GM21825 (cell line): ENCODE measurements at regions not wholly inside any gene's neighbourhood (a gene's known extent, or its start where the extent isn't known, plus 50 kb on each side); places are given as distances from the start of the nearest gene placed in this dataset.
"Not testable (repeated sequence)": the region's sequence is repeated elsewhere in the genome, so short reads cannot be mapped to it uniquely, and the experiment has no call there.

Source experiments
- ATAC-seq: cut with Tn5 transposase; IDR thresholded peaks from one replicate; pipeline ENCODE4 v1.9.1; 2021; ENCODE audit warnings: mild to moderate bottlenecking, moderate library complexity; ENCODE audit not compliant: unreplicated experiment

DNA sequence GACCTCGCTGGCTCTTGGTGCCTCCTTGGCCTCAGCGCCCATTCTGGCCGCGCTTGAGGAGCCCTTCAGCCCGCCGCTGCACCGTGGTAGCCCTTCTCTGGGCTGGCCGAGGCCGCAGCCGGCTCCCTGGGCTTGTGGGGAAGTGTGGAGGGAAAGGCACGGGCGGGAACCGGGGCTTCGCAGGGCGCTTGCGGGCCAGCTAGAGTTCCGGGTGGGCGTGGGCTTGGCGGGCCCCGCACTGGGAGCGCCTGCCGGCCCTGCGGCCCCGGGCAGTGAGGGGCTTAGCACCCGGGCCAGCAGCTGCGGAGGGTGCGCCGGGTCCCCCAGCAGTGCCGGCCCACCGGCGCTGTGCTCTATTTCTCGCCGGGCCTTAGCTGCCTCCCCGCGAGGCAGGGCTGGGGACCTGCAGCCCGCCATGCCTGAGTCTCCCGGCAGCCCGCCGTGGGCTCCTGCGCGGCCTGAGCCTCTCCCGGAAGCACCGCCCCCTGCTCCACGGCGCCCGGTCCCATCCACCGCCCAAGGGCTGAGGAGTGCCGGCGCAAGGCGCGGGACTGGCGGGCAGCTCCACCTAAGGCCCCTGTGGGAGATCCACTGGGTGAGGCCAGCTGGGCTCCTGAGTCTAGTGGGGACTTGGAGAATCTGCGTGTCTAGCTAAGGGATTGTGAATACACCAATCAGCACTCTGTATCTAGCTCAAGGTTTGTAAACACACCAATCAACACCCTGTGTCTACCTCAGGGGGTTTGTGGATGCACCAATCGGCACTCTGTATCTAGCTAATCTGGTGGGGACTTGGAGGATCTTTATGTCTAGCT, 141.1 kb downstream of the SLCO4C1 start:
- peak; percentile 46 for ATAC-seq

DNA sequence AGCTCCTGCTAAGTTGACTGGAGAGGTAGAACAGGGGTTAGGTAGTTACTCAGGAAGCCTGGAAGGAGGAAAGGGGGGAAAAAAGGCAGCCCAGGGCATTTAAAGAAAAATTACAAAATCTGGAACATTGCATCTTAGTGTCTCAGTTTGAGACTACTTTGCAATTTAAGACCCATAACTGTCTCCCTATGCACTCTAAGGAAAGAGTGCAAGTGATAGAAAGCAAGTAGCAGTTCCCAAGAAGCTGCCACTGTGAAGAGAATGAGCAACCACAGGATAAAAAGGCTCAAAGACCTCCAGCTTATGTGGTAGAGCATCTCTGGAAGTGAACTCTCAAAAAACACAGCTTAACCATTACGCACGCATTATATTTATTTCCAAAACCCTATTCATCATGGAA, 141.8 kb downstream of the SLCO4C1 start:
- ATAC-seq, result no peak

- peak; percentile 78 for ATAC-seq
Measured at GRCh38 chr5:102153003-102153759, 142.9 kb downstream of the SLCO4C1 start.

- no peak for ATAC-seq
Measured at GRCh38 chr5:102139029-102139428, 157.1 kb downstream of the SLCO4C1 start.

DNA sequence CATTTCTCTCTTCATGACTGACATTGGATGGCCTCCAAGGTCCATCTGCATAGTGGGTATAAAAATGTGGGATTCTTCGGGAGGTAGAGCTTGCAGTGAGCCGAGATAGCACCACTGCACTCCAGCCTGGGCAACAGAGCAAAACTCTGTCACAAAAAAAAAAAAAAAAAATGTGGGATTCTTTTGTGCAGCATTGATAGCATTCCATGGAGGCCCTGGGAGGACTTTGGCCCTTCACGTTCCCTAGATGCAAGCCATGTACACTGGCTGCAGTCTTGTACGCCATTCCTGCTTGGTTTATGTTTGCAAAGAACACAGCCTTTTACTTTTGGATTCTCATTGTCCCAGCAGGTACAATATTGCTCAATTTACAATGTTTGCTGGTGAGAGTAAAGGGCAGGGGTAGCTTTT, 157.8 kb downstream of the SLCO4C1 start:
- ATAC-seq, result no peak

DNA sequence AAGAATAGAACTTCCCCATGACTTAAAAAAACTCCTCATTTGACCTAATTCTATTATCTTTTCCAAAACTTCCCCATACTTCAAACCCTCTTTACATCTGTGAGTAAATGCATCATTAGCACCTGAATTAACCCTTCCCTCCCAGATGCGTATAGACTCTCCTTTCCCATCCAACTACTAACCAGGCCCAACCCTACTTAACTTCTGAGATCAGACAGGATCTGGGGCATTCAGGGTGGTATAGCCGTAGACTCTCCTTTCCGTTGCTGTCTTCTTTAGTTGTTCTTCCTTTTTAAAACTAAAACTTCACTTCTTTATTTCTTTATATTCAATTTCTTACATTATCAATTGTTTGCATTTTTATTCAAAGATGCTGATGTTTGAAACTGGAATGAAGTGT, 165.2 kb downstream of the SLCO4C1 start:
- no peak for ATAC-seq

GRCh38 chr5:102130386-102130785, 165.7 kb downstream of the SLCO4C1 start:
- no peak for ATAC-seq

- ATAC-seq, result no peak
Measured at GRCh38 chr5:102119252-102119651, 176.8 kb downstream of the SLCO4C1 start.

DNA sequence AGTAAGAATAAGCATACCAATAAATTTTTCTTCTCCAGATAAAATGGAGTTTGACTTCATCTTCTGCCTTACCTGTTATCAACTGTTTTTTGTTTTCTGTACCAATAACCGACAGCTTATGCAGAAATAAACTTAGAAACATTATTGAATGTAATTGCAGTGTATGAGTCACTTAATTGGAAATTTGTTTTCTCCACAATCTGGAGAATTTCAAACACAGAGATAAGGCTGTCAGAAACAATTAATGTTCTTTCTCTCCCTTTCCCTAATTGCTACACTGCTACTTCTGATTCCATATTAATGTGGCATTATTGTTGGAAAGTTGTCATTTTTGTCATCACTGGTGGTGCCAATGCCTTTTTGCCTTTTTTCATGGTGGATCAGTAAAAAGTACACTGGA, 180.3 kb downstream of the SLCO4C1 start:
- ATAC-seq, result no peak

DNA sequence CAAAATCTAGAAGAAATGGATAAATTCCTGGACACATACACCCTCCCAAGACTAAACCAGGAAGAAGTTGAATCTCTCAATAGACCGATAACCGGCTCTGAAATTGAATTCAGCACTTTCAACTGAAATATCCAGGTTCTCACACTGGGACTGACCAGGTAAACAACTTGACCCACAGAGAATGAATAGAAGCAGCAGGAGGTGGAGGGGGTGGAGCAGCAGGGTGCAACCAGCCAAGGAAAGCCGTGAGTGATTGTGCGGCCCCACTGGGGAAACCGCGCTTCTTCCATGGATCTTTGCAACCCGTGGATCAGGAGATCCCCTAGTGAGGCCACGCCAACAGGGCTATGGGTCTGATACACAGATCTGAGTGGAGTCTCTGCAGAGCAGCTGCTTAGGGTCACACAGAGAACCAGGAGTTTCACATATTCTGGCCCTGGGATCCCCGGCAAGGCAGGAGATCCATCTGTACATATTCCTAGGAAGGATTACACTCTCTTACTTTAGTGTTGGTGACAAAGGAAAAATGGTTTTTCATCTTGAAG, 181.5 kb downstream of the SLCO4C1 start:
- no peak for ATAC-seq

DNA sequence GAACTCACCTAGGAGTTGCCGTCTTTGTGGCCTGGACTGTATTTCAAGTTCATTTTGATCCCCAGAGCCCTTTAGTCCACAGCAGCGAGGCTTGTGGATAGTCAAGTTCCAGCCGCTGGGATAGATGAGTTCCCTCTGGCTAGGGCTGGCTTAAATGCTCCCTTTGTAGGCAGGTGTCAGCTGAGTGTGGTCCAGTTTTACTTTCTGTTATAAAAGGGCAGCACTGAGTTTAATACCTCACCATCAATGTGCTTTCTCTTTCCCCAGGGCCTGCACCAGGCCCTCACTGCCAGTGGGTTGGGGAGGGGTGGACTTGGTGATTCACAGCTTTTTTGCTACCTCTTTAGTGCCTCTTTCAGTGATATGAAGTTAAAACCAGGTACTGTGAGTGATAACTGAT, 188.2 kb downstream of the SLCO4C1 start:
- no peak for ATAC-seq

GRCh38 chr5:102106599-102106998, 189.5 kb downstream of the SLCO4C1 start:
- ATAC-seq, result no peak

DNA sequence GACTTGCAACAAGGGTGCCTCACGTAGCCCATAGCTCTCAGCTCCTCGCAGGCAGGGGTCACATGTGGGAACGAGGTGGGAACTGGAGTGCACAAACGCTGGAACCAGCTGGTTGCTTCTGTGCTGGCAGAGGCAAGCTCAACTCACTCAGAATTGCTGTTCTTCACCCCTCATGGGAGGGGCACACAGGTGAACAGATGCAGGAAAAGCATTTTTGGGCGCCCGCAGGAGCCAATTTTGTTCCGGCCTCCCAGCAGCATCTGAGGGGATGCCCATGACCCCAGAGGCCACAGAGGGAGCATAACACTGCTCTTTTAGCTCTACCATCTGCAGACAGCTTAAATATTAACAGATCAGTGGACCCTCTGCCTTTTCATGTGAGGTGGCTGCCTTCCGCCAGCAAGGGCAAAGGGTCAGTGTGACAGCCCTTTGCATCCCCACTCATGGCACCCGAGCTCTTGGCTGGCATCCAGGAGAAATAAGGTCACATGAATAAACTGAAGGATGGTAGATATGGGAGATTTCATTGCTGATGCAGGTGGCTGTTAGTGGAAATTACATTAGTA, 196.2 kb downstream of the SLCO4C1 start:
- ATAC-seq, result no peak

DNA sequence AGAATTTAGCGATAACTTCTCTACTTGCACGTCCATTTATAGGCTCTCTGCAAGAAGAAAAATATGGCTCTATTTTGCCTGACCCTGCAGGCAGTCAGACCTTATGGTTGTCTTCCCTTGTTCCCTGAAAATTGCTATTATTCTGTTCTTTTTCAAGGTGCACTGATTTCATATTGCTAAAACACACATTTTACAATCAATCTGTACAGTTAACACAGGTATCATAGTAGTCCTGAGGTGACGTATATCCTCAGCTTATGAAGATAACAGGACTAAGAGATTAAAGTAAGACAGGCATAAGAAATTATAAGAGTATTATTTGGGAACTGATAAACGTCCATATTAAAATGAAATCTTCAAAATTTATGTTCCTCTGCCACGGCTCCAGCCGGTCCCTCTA, 197.0 kb downstream of the SLCO4C1 start:
- not testable (repeated sequence) for ATAC-seq

DNA sequence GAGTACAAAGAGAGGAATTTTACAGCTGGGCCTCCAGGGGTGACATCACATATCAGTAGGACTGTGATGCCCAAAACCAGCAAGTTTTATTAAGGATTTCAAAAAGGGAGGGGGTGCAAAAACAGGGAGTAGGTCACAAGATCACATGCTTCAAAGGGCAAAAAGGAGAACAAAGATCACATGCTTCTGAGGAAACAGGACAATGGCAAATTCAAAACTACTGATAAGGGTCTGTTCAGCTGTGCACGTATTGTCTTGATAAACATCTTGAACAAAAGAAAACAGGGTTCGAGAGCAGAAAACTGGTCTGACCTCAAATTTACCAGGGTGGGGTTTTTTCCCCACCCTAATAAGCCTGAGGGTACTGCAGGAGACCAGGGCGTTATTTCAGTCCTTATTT, 197.5 kb downstream of the SLCO4C1 start:
- not testable (repeated sequence) for ATAC-seq

GRCh38 chr5:102090770-102091169, 205.3 kb downstream of the SLCO4C1 start:
- ATAC-seq, result peak; percentile 67

DNA sequence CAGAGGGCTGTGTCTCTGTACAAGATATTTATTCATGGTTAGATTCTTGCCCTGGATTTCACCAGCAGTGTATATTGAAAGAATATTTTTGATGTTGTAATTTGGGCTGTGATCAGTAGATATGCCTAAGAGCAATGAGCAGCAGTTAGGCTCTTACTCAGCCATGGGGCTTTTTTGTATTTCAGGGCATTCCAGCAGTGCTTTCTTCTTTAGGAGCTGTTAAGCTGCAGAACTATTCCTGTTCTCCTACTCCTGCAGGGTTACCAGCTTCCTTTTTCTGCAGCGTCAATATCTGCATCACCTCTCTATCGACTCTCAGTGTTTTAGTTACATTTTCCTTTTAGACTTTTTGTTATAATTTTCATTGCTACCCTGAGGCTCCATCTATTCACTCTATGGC, 206.2 kb downstream of the SLCO4C1 start:
- no peak for ATAC-seq

GRCh38 chr5:102087906-102088305, 208.2 kb downstream of the SLCO4C1 start:
- no peak for ATAC-seq

GRCh38 chr5:102080288-102080687, 215.8 kb downstream of the SLCO4C1 start:
- ATAC-seq, result no peak

- no peak for ATAC-seq
Measured at GRCh38 chr5:102077920-102078319, 218.2 kb downstream of the SLCO4C1 start.

DNA sequence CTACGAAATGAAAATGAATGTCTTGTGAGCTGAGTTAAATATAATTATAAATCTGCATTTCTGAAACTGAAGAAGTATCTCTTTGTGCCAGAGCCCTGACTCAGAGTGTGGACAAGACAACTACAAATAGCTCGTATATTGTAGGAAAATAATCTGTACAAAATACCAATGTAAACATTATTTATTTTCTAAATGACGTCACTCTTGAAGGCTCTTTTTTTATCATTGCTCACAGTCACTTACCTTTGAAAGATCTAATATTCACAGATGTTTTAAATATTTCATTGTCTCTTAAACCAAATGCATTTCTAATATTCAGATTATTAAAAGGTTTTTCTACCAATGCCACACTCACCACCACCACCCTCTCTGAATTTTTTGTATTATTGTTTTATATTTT, 226.1 kb downstream of the SLCO4C1 start:
- no peak for ATAC-seq

DNA sequence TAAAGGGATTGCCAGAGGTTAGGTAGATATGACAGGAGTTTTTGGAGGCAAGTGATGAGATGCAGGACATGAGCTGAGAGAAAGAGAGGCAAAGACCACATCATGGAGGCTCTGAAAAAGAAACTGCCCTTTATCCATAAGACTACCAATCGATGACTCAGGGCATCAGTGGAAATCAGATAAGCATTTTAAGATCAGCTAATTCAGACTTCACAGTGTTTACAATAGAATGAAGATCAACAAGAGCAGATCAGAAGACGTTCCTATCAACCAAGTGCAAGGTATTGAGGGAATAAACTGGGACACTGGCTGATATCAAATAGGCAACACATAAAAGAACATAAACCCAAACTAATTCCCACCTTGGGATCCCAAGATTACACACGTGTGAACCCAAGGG, 227.2 kb downstream of the SLCO4C1 start:
- ATAC-seq, result no peak
